Right atrium auricular region (tissue), 2 donors: ENCODE measurements at regions not wholly inside any gene's neighbourhood (a gene's known extent, or its start where the extent isn't known, plus 50 kb on each side); places are given as distances from the start of the nearest gene placed in this dataset.

ENCODE experiments used
- DNase-seq: peaks from one replicate; pipeline ENCODE4 v3.0.0-alpha.2; 2019; ENCODE audit warnings: low spot score
- H3K27ac ChIP-seq, 2 donors: fragments of 200-600 bp; sonication (generic); 1 replicate in 1 of 2; 2 replicates in 1 of 2; pipeline ENCODE4 v1.5.1; 2016 to 2019
- H3K27me3 ChIP-seq, 2 donors: fragments of 200-600 bp; sonication (generic); one replicate each; pipeline versions ENCODE4 v1.5.1 to v1.6.0; 2017 to 2019
- H3K36me3 ChIP-seq: fragments of 200-600 bp; sonication (generic); one replicate; pipeline ENCODE4 v1.5.1; 2016
- H3K4me1 ChIP-seq, 2 donors: fragments of 200-600 bp; sonication (generic); one replicate each; pipeline versions ENCODE4 v1.5.1 to v1.6.0; 2017 to 2019
- H3K4me3 ChIP-seq, 2 donors: fragments of 200-600 bp; sonication (generic); 1 replicate in 1 of 2; 2 replicates in 1 of 2; pipeline ENCODE4 v1.5.1; 2017 to 2019; ENCODE audit warnings: mild to moderate bottlenecking in 1 of 2, moderate library complexity in 1 of 2
- H3K9me3 ChIP-seq, 2 donors: fragments of 200-600 bp; sonication (generic); one replicate each; pipeline ENCODE4 v1.5.1; 2019
- TF ChIP-seq, protein P1 (sequence below), 2 donors: fragments of 200-600 bp; sonication (generic); IDR thresholded peaks; one replicate each; pipeline ENCODE4 v1.5.1; 2019; ENCODE audit warnings: antibody characterized with exemption in 2 of 2

DNA sequence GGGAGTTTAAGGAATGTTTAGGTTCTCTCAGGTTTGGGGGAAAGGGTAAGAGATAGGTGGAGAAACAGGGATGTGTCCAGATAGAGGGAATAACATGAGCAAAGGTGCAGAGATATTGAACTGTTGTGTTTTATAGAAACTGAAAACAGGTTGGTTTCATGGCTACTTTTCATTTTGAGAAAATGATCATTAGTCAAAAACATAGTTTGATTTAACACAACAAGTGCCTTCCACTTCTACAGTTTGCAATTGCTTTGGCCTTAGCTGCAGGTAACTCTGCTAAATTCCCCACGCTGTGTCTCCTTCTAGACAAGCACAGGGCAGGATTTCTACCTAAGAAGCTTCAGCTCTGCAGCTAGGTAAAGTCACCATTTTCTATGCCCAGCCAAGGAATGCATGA is 124.9 kb downstream of the RGS2 start:
- Histone ChIP-seq H3K36me3 (no peaks in the 10 kb centered on the region), H3K27ac (no peak overlapping the region), H3K4me3 (no peak overlapping the region), H3K27me3 (no peaks in the 10 kb centered on the region), H3K4me1 (no peaks in the 10 kb centered on the region), H3K9me3 (no peaks in the 10 kb centered on the region)
- DNase-seq = no peak
- TF ChIP-seq, protein P1, sequence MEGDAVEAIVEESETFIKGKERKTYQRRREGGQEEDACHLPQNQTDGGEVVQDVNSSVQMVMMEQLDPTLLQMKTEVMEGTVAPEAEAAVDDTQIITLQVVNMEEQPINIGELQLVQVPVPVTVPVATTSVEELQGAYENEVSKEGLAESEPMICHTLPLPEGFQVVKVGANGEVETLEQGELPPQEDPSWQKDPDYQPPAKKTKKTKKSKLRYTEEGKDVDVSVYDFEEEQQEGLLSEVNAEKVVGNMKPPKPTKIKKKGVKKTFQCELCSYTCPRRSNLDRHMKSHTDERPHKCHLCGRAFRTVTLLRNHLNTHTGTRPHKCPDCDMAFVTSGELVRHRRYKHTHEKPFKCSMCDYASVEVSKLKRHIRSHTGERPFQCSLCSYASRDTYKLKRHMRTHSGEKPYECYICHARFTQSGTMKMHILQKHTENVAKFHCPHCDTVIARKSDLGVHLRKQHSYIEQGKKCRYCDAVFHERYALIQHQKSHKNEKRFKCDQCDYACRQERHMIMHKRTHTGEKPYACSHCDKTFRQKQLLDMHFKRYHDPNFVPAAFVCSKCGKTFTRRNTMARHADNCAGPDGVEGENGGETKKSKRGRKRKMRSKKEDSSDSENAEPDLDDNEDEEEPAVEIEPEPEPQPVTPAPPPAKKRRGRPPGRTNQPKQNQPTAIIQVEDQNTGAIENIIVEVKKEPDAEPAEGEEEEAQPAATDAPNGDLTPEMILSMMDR (IDR thresholded peaks at IDR 0.05) = no peak

DNA sequence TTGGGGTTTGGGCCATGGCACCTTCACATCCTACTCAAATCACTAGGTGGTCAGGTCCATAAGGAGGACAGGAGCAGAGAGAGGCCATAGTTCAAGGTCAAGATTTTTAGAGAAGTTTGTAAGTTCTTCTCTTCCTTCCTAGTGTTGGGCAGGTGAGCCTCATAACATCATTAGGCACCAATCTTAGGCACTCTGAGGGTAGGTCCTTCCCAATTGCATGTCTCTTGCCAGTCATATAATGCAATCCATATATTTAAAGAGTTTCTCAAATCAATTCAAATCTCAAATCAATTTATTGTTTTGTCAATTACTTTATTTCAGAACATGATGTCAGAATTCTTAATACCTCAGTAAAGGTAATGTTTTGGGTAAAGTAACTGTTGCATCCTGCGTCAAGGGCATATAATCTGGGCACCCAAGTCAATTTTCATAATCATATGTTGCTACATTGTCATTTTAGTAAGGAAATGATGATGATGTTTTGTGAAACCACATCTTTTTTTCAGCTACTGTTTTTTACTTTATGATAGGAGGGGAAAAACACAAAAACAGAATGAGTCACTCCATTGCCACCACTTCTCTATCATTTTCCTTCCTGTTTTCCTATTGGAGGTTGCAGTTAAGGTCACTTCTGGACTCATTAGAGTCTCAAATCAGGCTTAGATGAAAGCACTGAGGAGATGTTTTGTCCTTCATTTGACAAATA is 122.7 kb downstream of the UCHL5 start:
- DNase-seq = no peak
- Histone ChIP-seq H3K27ac (no peak overlapping the region), H3K36me3 (no peaks in the 10 kb centered on the region), H3K27me3 (no peaks in the 10 kb centered on the region), H3K9me3 (no peaks in the 10 kb centered on the region), H3K4me1 (no peaks in the 10 kb centered on the region), H3K4me3 (no peak overlapping the region)
- TF ChIP-seq, protein P1 (IDR thresholded peaks at IDR 0.05) = no peak

DNA sequence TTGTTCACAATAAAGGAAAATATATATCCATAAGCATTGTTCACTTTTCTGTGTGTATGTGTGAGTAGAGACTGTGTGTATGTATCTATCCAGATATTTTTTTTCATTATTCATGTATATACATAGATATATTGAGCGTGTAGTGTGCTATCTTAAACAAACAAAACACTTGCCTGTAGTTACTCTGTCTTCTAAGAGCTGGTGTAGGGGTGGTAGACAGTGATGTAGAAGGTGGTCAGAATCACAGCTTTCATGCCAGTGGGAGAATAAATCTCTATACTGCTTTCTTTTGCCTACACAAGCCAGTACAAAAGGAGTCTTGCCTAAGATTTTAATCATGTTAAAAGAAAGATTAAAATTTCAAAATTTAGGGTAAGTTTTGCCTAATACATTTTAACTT is 122.0 kb downstream of the UCHL5 start:
- Histone ChIP-seq H3K27ac (no peak overlapping the region), H3K36me3 (no peaks in the 10 kb centered on the region), H3K9me3 (no peaks in the 10 kb centered on the region), H3K4me3 (no peak overlapping the region), H3K4me1 (no peaks in the 10 kb centered on the region), H3K27me3 (no peaks in the 10 kb centered on the region)
- TF ChIP-seq, protein P1 (IDR thresholded peaks at IDR 0.05) = no peak
- no peak for DNase-seq

DNA sequence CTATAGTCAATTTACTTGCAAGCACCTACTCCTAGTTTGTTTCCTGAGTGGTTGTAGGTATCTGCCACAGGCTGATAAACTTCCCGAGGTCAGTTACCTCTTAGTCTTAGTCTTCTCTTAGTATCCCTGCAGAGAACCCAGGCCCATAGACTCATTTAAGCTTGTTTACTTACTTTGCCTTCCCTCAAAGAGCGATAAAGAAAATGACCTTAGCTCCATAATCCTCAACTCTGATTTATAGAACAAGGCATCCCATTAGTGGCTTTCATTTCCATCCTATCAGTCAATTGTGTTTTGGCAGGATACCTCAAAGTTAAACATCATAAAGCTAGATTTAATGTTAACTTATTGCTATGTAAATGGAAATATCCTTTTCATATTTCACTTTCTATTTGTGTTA is 119.7 kb downstream of the UCHL5 start:
- TF ChIP-seq, protein P1 (IDR thresholded peaks at IDR 0.05) = no peak
- Histone ChIP-seq H3K4me1 (no peaks in the 10 kb centered on the region), H3K4me3 (no peak overlapping the region), H3K27ac (no peak overlapping the region), H3K9me3 (no peaks in the 10 kb centered on the region), H3K27me3 (no peaks in the 10 kb centered on the region), H3K36me3 (no peaks in the 10 kb centered on the region)
- DNase-seq = no peak

DNA sequence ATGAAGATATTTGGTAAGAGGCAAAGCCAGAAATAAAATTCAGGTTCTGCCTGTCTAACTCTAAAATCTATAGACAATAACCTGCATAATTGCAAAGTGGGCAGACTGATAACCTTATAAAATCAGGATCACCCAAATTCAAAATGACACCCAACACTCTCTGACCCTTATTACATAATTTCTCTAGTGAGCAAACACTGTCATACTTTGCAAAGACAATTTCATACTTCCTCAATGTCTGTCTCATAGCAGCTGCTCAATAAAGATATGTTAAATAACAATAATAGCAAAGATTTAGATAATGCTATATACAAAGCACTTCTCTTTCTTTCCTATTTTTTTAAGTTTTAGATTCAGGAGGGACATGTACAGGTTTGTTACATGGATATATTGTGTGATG is 118.5 kb downstream of the UCHL5 start:
- DNase-seq = no peak
- Histone ChIP-seq H3K4me1 (no peaks in the 10 kb centered on the region), H3K36me3 (no peaks in the 10 kb centered on the region), H3K27me3 (no peaks in the 10 kb centered on the region), H3K4me3 (no peak overlapping the region), H3K9me3 (no peaks in the 10 kb centered on the region), H3K27ac (no peak overlapping the region)
- TF ChIP-seq, protein P1 (IDR thresholded peaks at IDR 0.05) = no peak
